ENCODE measurements at regions not wholly inside any gene's neighbourhood (a gene's known extent, or its start where the extent isn't known, plus 50 kb on each side); places are given as distances from the start of the nearest gene placed in this dataset.

GRCh38 chr4:89175611-89176010, 64.3 kb downstream of the TIGD2 start:
- Histone ChIP-seq H2BK15ac (ENCODE audit: low read depth, low read length) (no peak overlapping the region), H3K27me3 (ENCODE audit: insufficient read depth, low read length) (no peaks in the 10 kb centered on the region), H3K23me2 (ENCODE audit: insufficient read length, low read depth, low read length, poor library complexity, severe bottlenecking) (no peaks in the 10 kb centered on the region), H3K9ac (ENCODE audit: extremely low read depth, insufficient read length, low read length) (no peak overlapping the region), H3K14ac (ENCODE audit: insufficient read depth, low read length) (no peak overlapping the region), H3K79me2 (ENCODE audit: insufficient read depth, low read length) (no peaks in the 10 kb centered on the region), H2BK120ac (ENCODE audit: low read depth, low read length, poor library complexity, severe bottlenecking) (no peak overlapping the region), H3K18ac (ENCODE audit: insufficient read length, low read depth, low read length) (no peak overlapping the region), H2BK5ac (ENCODE audit: insufficient read length, low read length) (no peak overlapping the region), H2BK12ac (ENCODE audit: insufficient read length, low read depth, low read length) (no peak overlapping the region), H3K4me1 (ENCODE audit: insufficient read depth, low read length) (no peaks in the 10 kb centered on the region), H3K23ac (ENCODE audit: insufficient read length, low read depth, low read length) (no peak overlapping the region), H2BK20ac (ENCODE audit: low read depth, low read length, poor library complexity, severe bottlenecking) (no peak overlapping the region), H4K91ac (ENCODE audit: insufficient read length, low read depth, low read length) (no peak overlapping the region), H3K79me1 (ENCODE audit: insufficient read depth, low read depth, low read length, poor library complexity, severe bottlenecking) (no peaks in the 10 kb centered on the region), H3T11ph (ENCODE audit: low read length) (no peak overlapping the region), H3K9me3 (ENCODE audit: control insufficient read depth, low read depth, low read length) (no peaks in the 10 kb centered on the region), H3K4me2 (ENCODE audit: insufficient read depth, insufficient read length, low read length) (no peak overlapping the region), H3K56ac (ENCODE audit: insufficient read length, low read depth, low read length) (no peak overlapping the region), H3K27ac (ENCODE audit: insufficient read length, low read depth, low read length) (no peak overlapping the region), H4K8ac (replicated peaks; ENCODE audit: insufficient read length, low read depth, low read length) (no peak overlapping the region), H2AFZ (ENCODE audit: low read length) (no peak overlapping the region), H4K5ac (ENCODE audit: insufficient read length, low read depth, low read length) (no peak overlapping the region), H4K20me1 (ENCODE audit: control insufficient read depth, insufficient read depth, insufficient read length) (no peaks in the 10 kb centered on the region), H3K4ac (ENCODE audit: low read depth, low read length) (no peak overlapping the region), H2AK5ac (ENCODE audit: insufficient read length, low read length) (no peak overlapping the region)
- no peak for TF ChIP-seq CTCF (conservative IDR thresholded peaks at IDR 0.05)
- Mint-ChIP-seq H3K27ac (no peak overlapping the region), H3K27me3 (ENCODE audit: low read depth) (no peaks in the 10 kb centered on the region), H3K36me3 (ENCODE audit: insufficient read depth in 1 of 3, low read depth in 3 of 3) (no peaks in the 10 kb centered on the region), H3K9me3 (no peaks in the 10 kb centered on the region), H3K4me1 (peaks cover 8 to 12% of the 10 kb centered on the region in 2 experiments), H3K4me3 (no peak overlapping the region)
- DNase-seq: no peak
